ENCODE measurements at regions not wholly inside any gene's neighbourhood (a gene's known extent, or its start where the extent isn't known, plus 50 kb on each side); places are given as distances from the start of the nearest gene placed in this dataset.

- H3K9ac ChIP-seq (ENCODE audit: insufficient read length, low read depth) = no peak overlapping the region
- TF ChIP-seq YY1 (IDR thresholded peaks at IDR 0.05; ENCODE audit: insufficient read depth, insufficient read length) (no peak), SUZ12 (IDR thresholded peaks at IDR 0.05; ENCODE audit: extremely low read depth, insufficient read depth, insufficient read length) (no peak), ZNF274 (IDR thresholded peaks at IDR 0.05; ENCODE audit: low read depth, low read length) (no peak)
- no peaks in the 10 kb centered on the region for H3K9me3 ChIP-seq (ENCODE audit: insufficient read depth, low read length)
- no peaks in the 10 kb centered on the region for H3K36me3 ChIP-seq (ENCODE audit: insufficient read depth, insufficient read length, low read length)
- no peak overlapping the region for H3K4me3 ChIP-seq (ENCODE audit: insufficient read length, low read depth)
- H3K27me3 ChIP-seq (ENCODE audit: insufficient read depth, insufficient read length) = no peaks in the 10 kb centered on the region
- H3K4me1 ChIP-seq (ENCODE audit: insufficient read depth, insufficient read length) = no peaks in the 10 kb centered on the region
- no peak for DNase-seq (ENCODE audit: low read depth, low spot score)
Observed at GRCh38 chr10:7098160-7098762, 312.6 kb downstream of the SFMBT2 start.

GRCh38 chr10:7094781-7095180 lies 316.1 kb downstream of the SFMBT2 start:
- H3K9me3 ChIP-seq (ENCODE audit: insufficient read depth, low read length) = no peaks in the 10 kb centered on the region
- DNase-seq (ENCODE audit: low read depth, low spot score) = no peak
- TF ChIP-seq YY1 (IDR thresholded peaks at IDR 0.05; ENCODE audit: insufficient read depth, insufficient read length) (no peak), ZNF274 (IDR thresholded peaks at IDR 0.05; ENCODE audit: low read depth, low read length) (no peak), SUZ12 (IDR thresholded peaks at IDR 0.05; ENCODE audit: extremely low read depth, insufficient read depth, insufficient read length) (no peak)
- H3K4me3 ChIP-seq (ENCODE audit: insufficient read length, low read depth) = no peak overlapping the region
- no peaks in the 10 kb centered on the region for H3K36me3 ChIP-seq (ENCODE audit: insufficient read depth, insufficient read length, low read length)
- no peak overlapping the region for H3K9ac ChIP-seq (ENCODE audit: insufficient read length, low read depth)
- H3K27me3 ChIP-seq (ENCODE audit: insufficient read depth, insufficient read length) = no peaks in the 10 kb centered on the region
- no peaks in the 10 kb centered on the region for H3K4me1 ChIP-seq (ENCODE audit: insufficient read depth, insufficient read length)

- no peak overlapping the region for H3K4me3 ChIP-seq (ENCODE audit: insufficient read length, low read depth)
- no peak overlapping the region for H3K9ac ChIP-seq (ENCODE audit: insufficient read length, low read depth)
- H3K4me1 ChIP-seq (ENCODE audit: insufficient read depth, insufficient read length) = no peaks in the 10 kb centered on the region
- TF ChIP-seq SUZ12 (IDR thresholded peaks at IDR 0.05; ENCODE audit: extremely low read depth, insufficient read depth, insufficient read length) (no peak), ZNF274 (IDR thresholded peaks at IDR 0.05; ENCODE audit: low read depth, low read length) (no peak), YY1 (IDR thresholded peaks at IDR 0.05; ENCODE audit: insufficient read depth, insufficient read length) (no peak)
- H3K9me3 ChIP-seq (ENCODE audit: insufficient read depth, low read length) = no peaks in the 10 kb centered on the region
- H3K36me3 ChIP-seq (ENCODE audit: insufficient read depth, insufficient read length, low read length) = no peaks in the 10 kb centered on the region
- DNase-seq (ENCODE audit: low read depth, low spot score) = no peak
- no peaks in the 10 kb centered on the region for H3K27me3 ChIP-seq (ENCODE audit: insufficient read depth, insufficient read length)
Observed at GRCh38 chr10:7093368-7093767, 317.5 kb downstream of the SFMBT2 start.

- no peak for DNase-seq (ENCODE audit: low read depth, low spot score)
- Histone ChIP-seq H3K4me1 (ENCODE audit: insufficient read depth, insufficient read length) (no peaks in the 10 kb centered on the region), H3K36me3 (ENCODE audit: insufficient read depth, insufficient read length, low read length) (no peaks in the 10 kb centered on the region), H3K9me3 (ENCODE audit: insufficient read depth, low read length) (no peaks in the 10 kb centered on the region), H3K9ac (ENCODE audit: insufficient read length, low read depth) (no peak overlapping the region), H3K27me3 (ENCODE audit: insufficient read depth, insufficient read length) (no peaks in the 10 kb centered on the region), H3K4me3 (ENCODE audit: insufficient read length, low read depth) (no peak overlapping the region)
- no peak for TF ChIP-seq ZNF274 (IDR thresholded peaks at IDR 0.05; ENCODE audit: low read depth, low read length)
- TF ChIP-seq SUZ12 (IDR thresholded peaks at IDR 0.05; ENCODE audit: extremely low read depth, insufficient read depth, insufficient read length) = no peak
- no peak for TF ChIP-seq YY1 (IDR thresholded peaks at IDR 0.05; ENCODE audit: insufficient read depth, insufficient read length)
Observed at GRCh38 chr10:7092603-7093002, 318.2 kb downstream of the SFMBT2 start.

- Histone ChIP-seq H3K9me3 (ENCODE audit: insufficient read depth, low read length) (no peaks in the 10 kb centered on the region), H3K4me3 (ENCODE audit: insufficient read length, low read depth) (no peak overlapping the region), H3K36me3 (ENCODE audit: insufficient read depth, insufficient read length, low read length) (no peaks in the 10 kb centered on the region), H3K4me1 (ENCODE audit: insufficient read depth, insufficient read length) (no peaks in the 10 kb centered on the region), H3K27me3 (ENCODE audit: insufficient read depth, insufficient read length) (no peaks in the 10 kb centered on the region), H3K9ac (ENCODE audit: insufficient read length, low read depth) (no peak overlapping the region)
- DNase-seq (ENCODE audit: low read depth, low spot score) = no peak
- TF ChIP-seq SUZ12 (IDR thresholded peaks at IDR 0.05; ENCODE audit: extremely low read depth, insufficient read depth, insufficient read length) (no peak), ZNF274 (IDR thresholded peaks at IDR 0.05; ENCODE audit: low read depth, low read length) (no peak), YY1 (IDR thresholded peaks at IDR 0.05; ENCODE audit: insufficient read depth, insufficient read length) (no peak)
Observed at GRCh38 chr10:7090529-7090928, 320.3 kb downstream of the SFMBT2 start.

- Histone ChIP-seq H3K27me3 (ENCODE audit: insufficient read depth, insufficient read length) (no peaks in the 10 kb centered on the region), H3K9me3 (ENCODE audit: insufficient read depth, low read length) (no peaks in the 10 kb centered on the region), H3K9ac (ENCODE audit: insufficient read length, low read depth) (no peak overlapping the region), H3K4me3 (ENCODE audit: insufficient read length, low read depth) (no peak overlapping the region), H3K4me1 (ENCODE audit: insufficient read depth, insufficient read length) (peaks cover 6% of the 10 kb centered on the region), H3K36me3 (ENCODE audit: insufficient read depth, insufficient read length, low read length) (no peaks in the 10 kb centered on the region)
- no peak for DNase-seq (ENCODE audit: low read depth, low spot score)
- TF ChIP-seq ZNF274 (IDR thresholded peaks at IDR 0.05; ENCODE audit: low read depth, low read length) (no peak), SUZ12 (IDR thresholded peaks at IDR 0.05; ENCODE audit: extremely low read depth, insufficient read depth, insufficient read length) (no peak), YY1 (IDR thresholded peaks at IDR 0.05; ENCODE audit: insufficient read depth, insufficient read length) (no peak)
Observed at GRCh38 chr10:7085913-7086589, 324.8 kb downstream of the SFMBT2 start.

- peaks cover 6% of the 10 kb centered on the region for H3K4me1 ChIP-seq (ENCODE audit: insufficient read depth, insufficient read length)
- no peak overlapping the region for H3K9ac ChIP-seq (ENCODE audit: insufficient read length, low read depth)
- no peak for DNase-seq (ENCODE audit: low read depth, low spot score)
- no peaks in the 10 kb centered on the region for H3K27me3 ChIP-seq (ENCODE audit: insufficient read depth, insufficient read length)
- no peaks in the 10 kb centered on the region for H3K36me3 ChIP-seq (ENCODE audit: insufficient read depth, insufficient read length, low read length)
- no peak for TF ChIP-seq SUZ12 (IDR thresholded peaks at IDR 0.05; ENCODE audit: extremely low read depth, insufficient read depth, insufficient read length)
- no peak for TF ChIP-seq ZNF274 (IDR thresholded peaks at IDR 0.05; ENCODE audit: low read depth, low read length)
- no peak for TF ChIP-seq YY1 (IDR thresholded peaks at IDR 0.05; ENCODE audit: insufficient read depth, insufficient read length)
- no peak overlapping the region for H3K4me3 ChIP-seq (ENCODE audit: insufficient read length, low read depth)
- no peaks in the 10 kb centered on the region for H3K9me3 ChIP-seq (ENCODE audit: insufficient read depth, low read length)
Observed at GRCh38 chr10:7085147-7085912, 325.5 kb downstream of the SFMBT2 start.

Data from NT2/D1 (cell line).